ENCODE measurements at regions not wholly inside any gene's neighbourhood (a gene's known extent, or its start where the extent isn't known, plus 50 kb on each side); places are given as distances from the start of the nearest gene placed in this dataset.
"Not testable (repeated sequence)": the region's sequence is repeated elsewhere in the genome, so short reads cannot be mapped to it uniquely, and the experiment has no call there.

DNA sequence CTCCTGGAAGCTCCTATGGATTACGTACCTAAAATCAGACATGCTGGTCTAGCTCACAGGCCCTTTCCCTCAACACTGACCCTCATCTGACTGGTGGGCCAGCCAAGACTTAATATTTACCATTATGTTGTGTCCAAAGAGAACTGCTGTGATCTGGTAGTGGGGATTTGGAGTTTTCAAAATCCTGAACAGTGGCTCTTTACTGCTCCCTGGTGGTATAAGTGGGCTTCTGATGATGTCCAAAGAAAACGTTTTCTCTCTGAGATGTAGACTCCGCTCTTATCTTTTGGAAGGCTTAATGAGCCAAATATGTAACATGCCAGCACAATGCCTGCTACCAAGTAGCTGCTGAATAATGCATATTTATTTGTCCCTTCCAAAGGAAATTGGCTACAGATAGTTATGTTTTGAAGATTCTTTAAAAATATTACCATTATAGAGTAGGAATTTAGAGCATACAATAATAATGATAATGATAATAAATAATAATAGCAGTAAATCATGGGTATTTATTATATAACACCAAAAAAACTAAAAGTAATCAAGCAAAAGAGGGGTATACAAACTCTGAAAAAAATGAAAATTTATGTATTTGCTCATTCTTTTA is 406.6 kb upstream of the TNC start:
- Mint-ChIP-seq H3K27me3 (ENCODE audit: low read depth) (peaks cover 15% of the 10 kb centered on the region), H3K4me1 (ENCODE audit: low read depth) (no peaks in the 10 kb centered on the region), H3K27ac (no peak overlapping the region), H3K36me3 (ENCODE audit: low read depth) (no peaks in the 10 kb centered on the region), H3K9me3 (no peaks in the 10 kb centered on the region), H3K4me3 (no peak overlapping the region)

DNA sequence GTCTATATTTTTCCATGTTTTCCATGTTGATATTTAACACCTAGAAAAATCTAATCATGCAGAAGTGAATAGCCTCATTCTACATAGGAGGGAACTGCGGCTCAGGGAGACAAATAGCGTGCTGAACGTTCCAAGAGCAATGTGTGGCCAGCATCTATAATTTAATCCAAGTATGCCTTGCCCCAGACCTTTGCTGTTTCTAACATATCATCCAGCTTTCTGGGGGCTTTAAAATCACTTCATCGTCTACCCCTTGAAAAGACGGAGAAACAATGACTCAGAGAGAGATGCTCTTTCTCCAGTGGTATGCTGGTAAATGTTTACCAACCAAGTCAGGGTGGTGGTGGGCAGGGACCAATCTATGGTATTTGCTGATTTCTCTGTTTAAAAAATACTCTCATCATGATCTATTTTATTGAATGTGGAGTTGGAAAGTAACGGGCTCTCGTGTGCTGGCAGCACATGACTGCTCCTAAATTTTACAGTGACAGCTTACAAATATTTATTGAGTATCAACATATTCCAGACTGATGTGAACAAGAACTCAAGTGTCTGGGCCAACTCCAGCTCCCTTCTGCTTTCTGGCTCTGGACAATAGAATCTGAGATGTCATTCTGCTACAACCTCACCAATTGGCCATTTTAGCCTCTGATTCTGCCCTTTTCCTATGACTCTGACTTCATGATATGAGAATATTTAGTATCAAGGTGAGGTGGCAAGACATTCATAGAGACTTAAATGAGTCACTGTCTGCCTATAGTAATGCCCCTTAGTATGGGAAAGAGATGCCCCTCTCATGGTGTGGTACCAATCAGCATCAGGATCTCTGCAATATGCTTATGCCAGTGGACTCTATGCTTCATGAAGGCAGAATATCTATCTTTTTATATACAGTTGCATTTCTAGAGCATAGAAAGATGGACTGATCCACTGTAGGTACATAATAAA is 407.4 kb upstream of the TNC start:
- Mint-ChIP-seq H3K27me3 (ENCODE audit: low read depth) (peaks cover 9% of the 10 kb centered on the region), H3K27ac (no peak overlapping the region), H3K4me1 (ENCODE audit: low read depth) (no peaks in the 10 kb centered on the region), H3K36me3 (ENCODE audit: low read depth) (no peaks in the 10 kb centered on the region), H3K9me3 (no peaks in the 10 kb centered on the region), H3K4me3 (no peak overlapping the region)

DNA sequence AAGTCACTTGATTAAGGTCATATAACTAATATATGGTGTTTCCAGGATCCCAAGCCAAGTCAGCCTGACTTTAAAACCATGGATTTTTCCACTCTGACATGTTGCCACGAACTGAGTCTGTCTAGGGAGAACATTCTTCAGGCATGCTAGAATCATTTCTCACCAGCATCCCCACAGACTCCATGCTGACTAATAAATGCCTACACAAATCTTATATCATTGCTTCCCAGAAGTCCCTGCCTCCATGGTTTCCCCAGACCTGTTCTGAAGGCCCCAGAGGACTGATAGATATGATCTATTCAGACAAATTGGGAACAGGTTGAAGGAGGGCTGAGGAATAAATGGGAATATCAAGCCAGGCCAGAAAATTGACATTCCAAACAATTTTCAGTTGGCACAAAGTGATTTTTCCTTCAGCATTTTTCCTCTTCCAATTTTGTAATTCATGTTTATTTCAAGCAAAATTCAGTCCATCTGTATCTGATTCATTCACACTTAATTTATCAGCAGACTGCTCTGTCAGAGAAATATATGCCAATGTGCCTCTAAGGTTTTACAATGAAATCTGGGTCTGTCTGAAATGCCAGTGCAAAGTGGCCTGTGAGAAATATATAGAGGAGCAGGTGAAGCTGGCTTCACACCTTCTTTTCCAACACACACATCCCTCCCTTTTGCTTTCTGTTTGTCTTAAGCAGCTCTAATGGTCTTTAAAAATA is 413.6 kb upstream of the TNC start:
- Mint-ChIP-seq H3K4me1 (ENCODE audit: low read depth) (no peaks in the 10 kb centered on the region), H3K4me3 (no peak overlapping the region), H3K36me3 (ENCODE audit: low read depth) (no peaks in the 10 kb centered on the region), H3K27me3 (ENCODE audit: low read depth) (peaks cover 16% of the 10 kb centered on the region), H3K27ac (no peak overlapping the region), H3K9me3 (no peaks in the 10 kb centered on the region)

DNA sequence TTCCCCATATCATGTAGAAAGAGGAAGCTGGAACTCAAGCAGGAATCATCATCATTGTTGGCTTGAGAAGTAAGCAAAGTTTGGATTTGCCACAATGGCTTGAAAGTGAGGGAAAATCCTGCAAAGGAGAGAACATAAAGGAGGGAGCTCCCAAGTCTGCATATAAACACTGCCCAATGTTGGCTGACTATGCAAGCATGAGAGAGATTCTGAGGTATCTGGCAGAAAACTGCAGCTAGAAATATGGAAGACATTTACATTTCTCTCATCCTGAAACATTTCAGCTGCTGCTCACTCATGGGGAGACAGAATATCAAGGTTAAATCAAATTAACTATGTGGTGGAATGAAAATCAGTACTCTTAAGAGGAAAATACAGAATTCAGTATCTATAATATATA is 415.6 kb upstream of the TNC start:
- peaks cover 21% of the 10 kb centered on the region for H3K27me3 Mint-ChIP-seq (ENCODE audit: low read depth)
- H3K36me3 Mint-ChIP-seq (ENCODE audit: low read depth) = no peaks in the 10 kb centered on the region
- no peak overlapping the region for H3K4me3 Mint-ChIP-seq
- H3K4me1 Mint-ChIP-seq (ENCODE audit: low read depth) = no peaks in the 10 kb centered on the region
- H3K9me3 Mint-ChIP-seq = no peaks in the 10 kb centered on the region
- no peak overlapping the region for H3K27ac Mint-ChIP-seq

DNA sequence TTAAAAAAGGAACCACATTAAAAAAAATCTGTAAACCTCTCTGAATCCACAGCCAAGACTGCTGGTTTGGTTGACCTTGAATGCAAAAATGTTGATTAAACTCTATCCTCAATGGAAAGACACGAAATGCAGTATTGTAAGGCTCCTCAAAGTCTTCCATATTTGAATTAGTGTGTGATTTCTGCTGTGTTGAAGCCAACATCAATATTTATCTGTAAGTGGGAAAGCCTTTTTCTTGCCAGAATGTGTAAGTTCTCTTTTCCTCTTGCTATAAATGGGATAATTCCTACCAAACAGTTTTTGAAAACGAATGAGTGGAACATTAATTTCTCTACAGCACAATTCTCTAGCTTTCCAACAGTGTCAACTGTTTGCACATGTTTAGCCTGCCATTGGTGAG is 422.1 kb upstream of the TNC start:
- Mint-ChIP-seq H3K27ac (no peak overlapping the region), H3K36me3 (ENCODE audit: low read depth) (no peaks in the 10 kb centered on the region)

DNA sequence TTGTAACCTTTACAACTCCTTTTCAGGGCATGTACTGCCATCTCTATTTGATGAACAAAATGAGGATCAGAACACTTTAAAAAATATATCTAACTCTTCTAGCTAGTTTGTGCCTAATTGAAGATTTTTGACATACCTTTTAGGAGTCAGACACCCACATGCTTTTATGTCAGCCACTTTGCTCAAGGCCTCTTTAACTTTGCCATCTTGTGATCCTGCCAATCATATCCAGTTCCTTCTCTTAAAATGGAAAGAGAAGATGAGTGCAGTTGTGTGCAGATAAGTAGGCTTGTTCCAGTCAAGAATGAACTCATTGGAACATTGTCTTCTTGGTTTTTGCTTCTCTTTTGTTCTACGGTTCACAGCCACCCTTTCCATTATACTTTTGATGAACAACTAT is 425.6 kb upstream of the TNC start:
- no peaks in the 10 kb centered on the region for H3K36me3 Mint-ChIP-seq (ENCODE audit: low read depth)
- H3K27me3 Mint-ChIP-seq (ENCODE audit: low read depth) = peaks cover 5% of the 10 kb centered on the region
- H3K9me3 Mint-ChIP-seq = no peaks in the 10 kb centered on the region
- H3K4me1 Mint-ChIP-seq (ENCODE audit: low read depth) = no peaks in the 10 kb centered on the region
- H3K27ac Mint-ChIP-seq = no peak overlapping the region
- H3K4me3 Mint-ChIP-seq = no peak overlapping the region

More for the DNA sequence above, 422.1 kb upstream of the TNC start:
- Mint-ChIP-seq H3K4me3 (no peak overlapping the region), H3K9me3 (no peaks in the 10 kb centered on the region), H3K27me3 (ENCODE audit: low read depth) (peaks cover 20% of the 10 kb centered on the region), H3K4me1 (ENCODE audit: low read depth) (no peaks in the 10 kb centered on the region)

DNA sequence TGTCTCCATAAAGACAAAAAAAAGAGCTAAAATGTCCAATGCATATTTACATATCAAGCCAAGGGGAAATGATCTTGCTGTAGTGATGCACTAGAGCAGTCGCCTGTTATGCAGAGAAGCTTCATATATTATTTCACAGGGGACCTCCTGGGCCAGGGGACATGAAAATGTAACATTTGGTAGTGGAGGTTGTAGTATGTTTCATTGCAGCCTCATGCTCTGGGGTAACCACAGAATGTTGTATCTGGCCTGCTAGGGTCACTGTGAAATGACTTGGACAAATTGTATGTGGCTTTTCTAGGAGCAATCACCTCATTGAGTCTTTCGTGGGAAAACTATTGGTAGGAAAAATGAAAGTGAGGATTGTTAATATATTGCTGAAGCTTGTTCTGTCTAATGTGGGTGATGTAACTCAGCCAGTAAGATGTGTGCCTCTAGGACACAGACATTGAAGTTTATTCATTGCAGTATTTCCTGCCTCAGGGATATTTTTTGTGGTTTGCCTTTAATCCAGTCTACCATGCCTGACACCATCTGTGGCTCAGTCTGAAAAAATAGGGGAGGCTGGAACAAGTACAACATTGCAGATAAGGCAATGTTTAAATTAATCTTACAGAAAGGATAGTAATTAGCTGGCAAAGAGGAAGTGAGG is 430.8 kb upstream of the TNC start:
- no peak overlapping the region for H3K4me3 Mint-ChIP-seq
- H3K9me3 Mint-ChIP-seq = no peaks in the 10 kb centered on the region
- H3K4me1 Mint-ChIP-seq (ENCODE audit: low read depth) = no peaks in the 10 kb centered on the region
- no peaks in the 10 kb centered on the region for H3K36me3 Mint-ChIP-seq (ENCODE audit: low read depth)
- no peaks in the 10 kb centered on the region for H3K27me3 Mint-ChIP-seq (ENCODE audit: low read depth)
- H3K27ac Mint-ChIP-seq = no peak overlapping the region

DNA sequence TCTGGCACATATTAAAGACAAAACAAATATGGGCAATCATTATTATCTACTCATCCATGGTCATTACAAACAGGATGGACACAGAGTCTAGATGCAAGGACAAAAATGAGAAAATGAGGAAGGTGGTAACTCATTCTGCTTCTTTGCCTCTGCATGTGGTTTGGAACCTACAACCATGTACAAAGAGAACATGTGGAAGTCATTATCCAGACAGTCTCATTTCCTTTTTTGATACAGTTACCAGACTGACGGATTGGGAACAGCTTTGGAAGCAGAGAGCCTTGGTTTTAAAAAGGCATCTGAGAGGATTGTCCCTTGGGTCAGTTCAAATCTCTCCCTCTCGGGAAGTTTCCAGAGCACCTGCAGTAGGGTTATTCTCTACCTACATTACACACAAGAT is 433.4 kb upstream of the TNC start:
- Mint-ChIP-seq H3K36me3 (ENCODE audit: low read depth) (no peaks in the 10 kb centered on the region), H3K27ac (no peak overlapping the region), H3K4me3 (no peak overlapping the region), H3K4me1 (ENCODE audit: low read depth) (no peaks in the 10 kb centered on the region), H3K9me3 (peaks cover 16% of the 10 kb centered on the region), H3K27me3 (ENCODE audit: low read depth) (no peaks in the 10 kb centered on the region)

DNA sequence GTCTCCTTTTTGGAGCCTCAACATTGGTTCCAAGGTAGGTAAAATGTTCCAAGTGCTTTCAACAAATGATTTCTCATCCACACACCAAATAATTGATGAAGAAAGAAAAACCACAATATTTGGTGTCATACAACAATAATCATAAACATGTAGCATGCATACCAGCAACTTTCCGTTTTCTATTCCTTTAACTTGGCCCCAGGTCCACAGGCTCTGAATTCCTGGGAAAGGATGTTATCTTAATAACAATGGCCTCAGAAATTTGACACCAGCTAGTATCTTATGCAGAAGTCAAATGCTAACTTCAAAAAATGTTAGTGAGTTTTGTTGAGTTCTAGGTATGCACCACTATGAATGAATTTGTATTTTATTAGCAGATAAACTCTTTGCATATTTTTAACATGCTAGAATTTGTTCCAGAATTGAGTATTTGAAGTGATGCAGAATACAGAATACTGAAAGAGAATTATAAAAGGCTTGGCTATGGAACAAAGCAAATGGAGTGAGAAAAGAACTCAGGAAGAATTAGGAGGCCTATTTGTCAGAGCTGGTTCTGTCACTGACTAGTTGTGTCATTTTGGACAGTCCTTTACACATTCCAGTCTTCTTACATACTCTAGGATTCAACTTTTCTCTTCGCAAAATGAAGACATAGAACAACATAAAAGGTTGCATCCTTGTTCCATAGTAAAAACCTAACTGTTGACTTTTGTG is 435.3 kb upstream of the TNC start:
- Mint-ChIP-seq H3K4me3 (no peak overlapping the region), H3K36me3 (ENCODE audit: low read depth) (no peaks in the 10 kb centered on the region), H3K27me3 (ENCODE audit: low read depth) (no peaks in the 10 kb centered on the region), H3K27ac (no peak overlapping the region), H3K9me3 (peaks cover 30% of the 10 kb centered on the region), H3K4me1 (ENCODE audit: low read depth) (no peaks in the 10 kb centered on the region)

DNA sequence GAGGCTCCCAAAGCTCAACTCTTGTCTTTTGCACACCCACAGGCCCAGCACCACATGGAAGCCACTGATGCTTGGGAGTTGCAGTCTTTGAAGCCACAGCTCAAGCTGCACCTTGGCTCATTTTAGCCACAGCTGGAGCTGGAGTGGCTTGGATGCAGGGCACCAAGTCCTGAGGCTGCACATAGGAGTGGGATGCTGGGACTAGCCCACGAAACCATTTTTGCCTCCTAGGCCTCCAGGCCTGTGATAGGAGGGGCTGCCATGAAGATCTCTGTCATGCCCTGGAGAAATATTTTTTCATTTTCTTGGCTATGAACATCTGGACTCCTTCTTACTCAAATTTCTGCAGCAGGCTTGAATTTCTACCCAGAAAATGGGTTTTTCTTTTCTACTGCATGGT is 438.5 kb upstream of the TNC start:
- H3K4me3 Mint-ChIP-seq = no peak overlapping the region
- no peaks in the 10 kb centered on the region for H3K4me1 Mint-ChIP-seq (ENCODE audit: low read depth)
- peaks cover 30% of the 10 kb centered on the region for H3K9me3 Mint-ChIP-seq
- no peaks in the 10 kb centered on the region for H3K27me3 Mint-ChIP-seq (ENCODE audit: low read depth)
- no peak overlapping the region for H3K27ac Mint-ChIP-seq
- H3K36me3 Mint-ChIP-seq (ENCODE audit: low read depth) = no peaks in the 10 kb centered on the region

DNA sequence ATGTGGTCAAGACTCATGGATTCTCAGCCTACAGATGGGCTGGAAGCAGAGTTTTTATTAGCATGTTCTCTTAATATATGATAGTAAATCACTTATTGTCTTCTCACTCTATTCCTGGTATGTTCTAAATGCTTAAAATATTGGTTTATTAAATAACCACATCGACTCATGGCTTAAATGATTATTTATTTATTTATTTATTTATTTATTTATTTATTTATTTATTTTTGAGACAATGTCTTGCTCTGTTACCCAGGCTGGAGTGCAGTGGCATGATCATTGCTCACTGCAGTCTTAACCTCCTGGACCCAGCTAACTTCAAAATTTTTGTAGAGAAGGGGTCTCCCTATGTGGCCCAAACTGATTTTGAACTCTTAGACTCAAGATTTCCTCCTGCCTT is 457.2 kb upstream of the TNC start:
- Mint-ChIP-seq H3K27me3 (ENCODE audit: low read depth) (peaks cover 3% of the 10 kb centered on the region), H3K4me3 (no peak overlapping the region), H3K4me1 (ENCODE audit: low read depth) (no peaks in the 10 kb centered on the region), H3K36me3 (ENCODE audit: low read depth) (no peaks in the 10 kb centered on the region), H3K27ac (no peak overlapping the region), H3K9me3 (no peaks in the 10 kb centered on the region)

DNA sequence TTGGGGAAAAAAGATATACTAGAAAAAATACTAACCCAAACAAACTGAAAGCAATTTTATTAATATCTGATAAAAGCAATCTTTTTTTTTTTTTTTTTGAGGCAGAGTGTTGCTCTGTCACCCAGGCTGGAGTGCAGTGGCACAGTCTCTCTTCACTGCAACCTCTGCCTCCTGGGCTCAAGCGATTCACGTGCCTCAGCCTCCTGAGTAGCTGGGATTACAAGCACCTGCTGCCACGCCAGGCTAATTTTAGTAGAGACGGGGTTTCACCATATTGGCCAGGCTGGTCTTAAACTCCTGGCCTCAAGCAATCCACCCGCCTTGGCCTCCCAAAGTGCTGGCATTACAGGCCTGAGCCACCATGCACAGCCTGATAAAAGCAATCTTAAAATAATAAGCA is 467.5 kb upstream of the TNC start:
- H3K4me1 Mint-ChIP-seq (ENCODE audit: low read depth); H3K27ac Mint-ChIP-seq: not testable (repeated sequence)

DNA sequence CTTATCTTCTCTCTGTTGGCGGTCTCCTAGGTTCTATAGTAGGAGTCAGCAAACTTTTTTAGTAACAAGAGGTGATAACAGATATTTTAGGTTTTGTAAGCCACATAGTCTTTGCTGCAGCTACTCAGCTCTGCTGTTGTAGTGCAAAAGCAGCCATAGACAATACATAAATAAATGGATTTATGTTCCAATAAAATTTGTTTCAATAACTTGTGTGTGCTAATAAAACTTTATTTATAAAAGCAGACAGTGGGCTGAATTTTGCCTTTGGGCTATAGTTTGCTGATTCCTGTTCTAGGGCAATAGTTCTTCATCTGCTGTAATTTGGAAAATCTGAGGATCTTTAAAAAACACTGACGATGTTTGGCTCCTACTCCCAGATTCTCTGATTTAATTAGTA is 469.4 kb upstream of the TNC start:
- H3K27me3 Mint-ChIP-seq (ENCODE audit: low read depth) = no peaks in the 10 kb centered on the region
- no peaks in the 10 kb centered on the region for H3K36me3 Mint-ChIP-seq (ENCODE audit: low read depth)
- no peaks in the 10 kb centered on the region for H3K4me1 Mint-ChIP-seq (ENCODE audit: low read depth)
- H3K27ac Mint-ChIP-seq = no peak overlapping the region
- H3K4me3 Mint-ChIP-seq = no peak overlapping the region
- H3K9me3 Mint-ChIP-seq = no peaks in the 10 kb centered on the region

More for the DNA sequence above, 467.5 kb upstream of the TNC start:
- not testable (repeated sequence) for H3K27me3 Mint-ChIP-seq (ENCODE audit: low read depth); H3K4me3 Mint-ChIP-seq; H3K36me3 Mint-ChIP-seq (ENCODE audit: low read depth); H3K9me3 Mint-ChIP-seq

DNA sequence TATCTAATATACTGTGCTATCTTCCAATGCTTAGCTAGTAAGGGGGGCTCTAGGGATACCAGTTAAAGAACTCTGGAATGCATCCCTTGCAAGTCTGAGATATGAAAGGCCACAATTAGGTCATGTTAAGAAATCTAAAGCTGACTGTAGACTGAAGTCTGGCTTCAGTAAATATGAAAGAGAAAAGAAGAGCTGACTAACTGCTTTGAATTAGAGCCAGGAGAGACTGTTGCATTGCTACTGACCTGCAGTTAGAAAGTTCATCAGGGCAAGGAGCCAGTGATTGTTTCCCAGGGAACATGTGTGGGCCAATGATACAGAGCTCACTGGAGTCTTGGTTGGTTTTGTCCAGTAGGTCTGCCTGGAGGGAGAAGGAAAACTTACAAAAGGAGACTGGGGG is 472.1 kb upstream of the TNC start:
- Mint-ChIP-seq H3K36me3 (ENCODE audit: low read depth) (no peaks in the 10 kb centered on the region), H3K27me3 (ENCODE audit: low read depth) (peaks cover 5% of the 10 kb centered on the region), H3K9me3 (no peaks in the 10 kb centered on the region), H3K4me3 (no peak overlapping the region), H3K27ac (no peak overlapping the region), H3K4me1 (ENCODE audit: low read depth) (no peaks in the 10 kb centered on the region)
